T-cell (primary cell): ENCODE measurements at regions not wholly inside any gene's neighbourhood (a gene's known extent, or its start where the extent isn't known, plus 50 kb on each side); places are given as distances from the start of the nearest gene placed in this dataset.

Source experiments
- ATAC-seq, 4 experiments: fragments of 200-7000 bp in 3 of 4; fragments of 150-1000 bp in 1 of 4; cut with Tn5 transposase; replicated peaks in 1 of 4; 1 replicate in 3 of 4; 2 replicates in 1 of 4; pipeline ENCODE4 v1.10.0; 2021; ENCODE audit warnings: moderate library complexity in 3 of 4, mild to moderate bottlenecking in 2 of 4, moderate number of reproducible peaks in 1 of 4
- CTCF ChIA-PET, 2 donors: fragments of 300-600 bp; sonication (Branson Sonifier 250); formaldehyde crosslinking; loops; one replicate each; lab custom pipeline; 2022; ENCODE audit warnings: antibody characterized with exemption in 2 of 2; lab: Charles Lee
- POLR2A ChIA-PET, 2 donors: fragments of 300-600 bp; sonication (Branson Sonifier 250); formaldehyde crosslinking; loops; one replicate each; lab custom pipeline; 2022; ENCODE audit warnings: antibody characterized with exemption in 2 of 2; lab: Charles Lee
- DNase-seq, 35 experiments: peaks; one replicate each; pipeline versions ENCODE4 v3.0.0 to v3.0.0-alpha.2; 2013 to 2023
- H3K27ac ChIP-seq: one replicate; pipeline ENCODE4 v1.5.1; 2013; ENCODE audit warnings: low read length
- H3K27me3 ChIP-seq, 2 experiments: replicated peaks in 1 of 2; 1 replicate in 1 of 2; 2 replicates in 1 of 2; pipeline versions ENCODE4 v1.6.1 to v1.7.0; 2013; ENCODE audit warnings: low read length in 1 of 2, mixed read lengths in 1 of 2; ENCODE audit not compliant: control insufficient read depth in 2 of 2, insufficient read depth in 2 of 2; ENCODE audit errors: extremely low read depth in 1 of 2
- H3K36me3 ChIP-seq, 2 donors: 1 replicate in 1 of 2; 2 replicates in 1 of 2; pipeline versions ENCODE4 v1.6.1 to v1.7.0; 2013; ENCODE audit warnings: low read length in 1 of 2; ENCODE audit not compliant: control insufficient read depth in 2 of 2, insufficient read depth in 1 of 2; ENCODE audit errors: extremely low read depth in 1 of 2
- H3K4me1 ChIP-seq, 2 experiments: 1 replicate in 1 of 2; 2 replicates in 1 of 2; pipeline versions ENCODE4 v1.6.1 to v1.7.0; 2013; ENCODE audit warnings: low read length in 2 of 2, mixed read lengths in 1 of 2; ENCODE audit not compliant: insufficient read depth in 2 of 2, control insufficient read depth in 1 of 2; ENCODE audit errors: extremely low read depth in 1 of 2
- H3K4me3 ChIP-seq, 2 donors: 1 replicate in 1 of 2; 2 replicates in 1 of 2; pipeline versions ENCODE4 v1.5.1 to v1.7.0; 2013; ENCODE audit warnings: mild to moderate bottlenecking in 2 of 2, low read length in 1 of 2, moderate library complexity in 1 of 2; ENCODE audit not compliant: control insufficient read depth in 1 of 2; ENCODE audit errors: extremely low read depth in 1 of 2
- H3K9me3 ChIP-seq: 2 replicates; pipeline ENCODE4 v1.7.0; 2013
- H3K27ac Mint-ChIP-seq, 2 donors: one replicate each; pipeline ENCODE4 v1.8.0; 2020 to 2021; ENCODE audit warnings: mild to moderate bottlenecking in 2 of 2, mixed read lengths in 2 of 2
- H3K27me3 Mint-ChIP-seq, 2 donors: one replicate each; pipeline ENCODE4 v1.8.0; 2021 to 2022; ENCODE audit warnings: mixed read lengths in 2 of 2
- H3K36me3 Mint-ChIP-seq: one replicate; pipeline ENCODE4 v1.8.0; 2021; ENCODE audit warnings: mixed read lengths
- H3K4me1 Mint-ChIP-seq, 3 donors: one replicate each; pipeline ENCODE4 v1.8.0; 2020 to 2022; ENCODE audit warnings: mixed read lengths in 3 of 3, mild to moderate bottlenecking in 1 of 3
- H3K4me3 Mint-ChIP-seq, 3 donors: one replicate each; pipeline ENCODE4 v1.8.0; 2020 to 2022; ENCODE audit warnings: mild to moderate bottlenecking in 3 of 3, mixed read lengths in 3 of 3, moderate library complexity in 3 of 3
- H3K9me3 Mint-ChIP-seq, 3 donors: one replicate each; pipeline ENCODE4 v1.8.0; 2020 to 2022; ENCODE audit warnings: mixed read lengths in 3 of 3
- WGBS: methylation state at CpG from one replicate; pipeline ENCODE4 v1.1.5; 2013; ENCODE audit warnings: missing lambda C conversion rate; ENCODE audit not compliant: insufficient coverage; 5-methylcytosine and 5-hydroxymethylcytosine counted together

- POLR2A ChIA-PET, result no interaction called here
- peaks cover 0 to 21% of the 10 kb centered on the region in 2 experiments for H3K27me3 ChIP-seq
- ATAC-seq, result no peak
- no peaks in the 10 kb centered on the region for H3K9me3 Mint-ChIP-seq
- WGBS, result 80% methylated on average over 5 of the region's 6 CpGs
- peaks cover 0 to 4% of the 10 kb centered on the region in 2 donors for H3K27me3 Mint-ChIP-seq
- peaks cover 0 to 6% (median 0%) of the 10 kb centered on the region in 3 donors for H3K4me1 Mint-ChIP-seq
- no peak overlapping the region for H3K4me3 Mint-ChIP-seq
- H3K9me3 ChIP-seq, result no peaks in the 10 kb centered on the region
- H3K4me3 ChIP-seq, result no peak overlapping the region
- no peak overlapping the region for H3K27ac ChIP-seq
- no peak for DNase-seq
- H3K27ac Mint-ChIP-seq, result no peak overlapping the region
- H3K36me3 Mint-ChIP-seq, result no peaks in the 10 kb centered on the region
- no peaks in the 10 kb centered on the region for H3K36me3 ChIP-seq
- CTCF ChIA-PET, result no interaction called here
- no peaks in the 10 kb centered on the region for H3K4me1 ChIP-seq
These were observed 360.4 kb upstream of the SHH start for GRCh38 chr7:156172638-156173037.

DNA sequence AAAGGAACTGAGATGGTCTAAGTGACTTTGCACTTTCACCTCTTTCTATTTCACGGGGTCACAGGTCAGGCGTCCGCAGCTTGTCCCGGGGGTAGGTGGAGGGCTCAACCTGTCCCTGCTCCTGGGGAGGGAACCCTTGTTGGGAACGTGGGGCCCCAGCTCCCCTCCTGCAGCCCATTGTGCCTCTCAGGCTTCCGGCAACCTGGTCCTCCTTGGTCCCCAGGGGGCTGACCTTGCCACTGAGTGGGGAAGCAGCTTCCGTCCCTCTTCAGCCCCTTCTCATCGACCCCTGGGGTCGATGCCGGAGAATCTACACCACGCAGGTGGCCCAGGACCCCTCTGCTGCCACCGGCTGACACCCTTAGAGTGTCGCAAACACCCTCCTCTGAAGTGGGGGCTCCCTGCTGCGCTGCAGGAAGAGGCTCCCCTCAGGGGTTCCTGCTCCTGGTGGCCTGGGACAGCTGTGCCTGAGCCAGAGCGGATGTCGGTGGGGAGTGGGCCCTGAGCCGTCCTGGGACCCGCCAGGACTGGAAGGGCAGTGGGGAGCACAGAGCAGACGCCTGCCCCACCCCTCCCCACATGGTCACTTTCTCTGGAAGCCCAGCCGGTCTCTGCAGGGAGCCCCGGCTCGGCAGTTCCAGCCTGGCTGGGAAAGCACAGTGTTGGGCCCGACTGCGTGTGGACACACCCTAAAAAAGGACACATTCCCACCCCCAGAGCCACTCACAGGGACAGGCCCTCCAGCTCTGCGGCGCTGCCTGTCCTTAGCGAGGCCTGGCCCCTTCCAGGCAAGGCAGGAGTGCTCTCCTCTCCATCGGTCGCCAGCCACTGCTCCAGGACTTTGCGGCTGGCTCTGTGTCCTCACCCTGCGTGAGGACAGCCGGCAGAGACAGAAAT, 357.5 kb upstream of the SHH start:
- CTCF ChIA-PET, result no interaction called here

DNA sequence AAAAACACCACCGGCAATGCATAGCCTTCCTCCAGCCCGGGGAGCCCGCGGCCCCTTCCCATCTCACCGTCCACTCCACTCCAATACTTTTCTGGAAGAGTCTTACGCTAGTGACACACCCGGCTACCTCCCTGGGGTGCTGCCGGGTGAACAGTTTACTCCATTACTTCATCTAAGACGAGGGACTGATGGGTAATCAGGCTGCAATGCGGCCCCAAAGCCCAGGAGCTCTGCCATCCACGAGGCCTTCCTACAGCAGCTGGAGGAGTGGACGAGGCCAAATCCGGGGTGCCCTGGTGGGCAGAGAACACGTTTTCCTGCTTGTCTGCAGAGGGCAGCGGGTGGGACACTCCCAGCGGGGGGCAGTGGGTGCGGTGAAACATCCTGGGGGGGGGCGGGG, 356.2 kb upstream of the SHH start:
- ChIA-PET POLR2A (no interaction called here), CTCF (no interaction called here)
- Mint-ChIP-seq H3K9me3 (no peaks in the 10 kb centered on the region), H3K27me3 (peaks cover 0 to 3% of the 10 kb centered on the region in 2 donors), H3K4me1 (peaks cover 0 to 6% (median 0%) of the 10 kb centered on the region in 3 donors), H3K36me3 (no peaks in the 10 kb centered on the region), H3K27ac (no peak overlapping the region), H3K4me3 (no peak overlapping the region)
- no peaks in the 10 kb centered on the region for H3K9me3 ChIP-seq
- no peak overlapping the region for H3K4me3 ChIP-seq
- H3K27me3 ChIP-seq, result peaks cover 0 to 12% of the 10 kb centered on the region in 2 experiments
- H3K4me1 ChIP-seq, result no peaks in the 10 kb centered on the region
- ATAC-seq, result no peak
- DNase-seq, result no peak
- H3K36me3 ChIP-seq, result no peaks in the 10 kb centered on the region
- H3K27ac ChIP-seq, result no peak overlapping the region
- WGBS, result 85% methylated on average over 12 of the region's 18 CpGs

More for the DNA sequence above, 357.5 kb upstream of the SHH start:
- Mint-ChIP-seq H3K27ac (no peak overlapping the region), H3K9me3 (no peaks in the 10 kb centered on the region), H3K4me1 (peaks cover 0 to 6% (median 0%) of the 10 kb centered on the region in 3 donors), H3K27me3 (peaks cover 0 to 3% of the 10 kb centered on the region in 2 donors), H3K4me3 (no peak overlapping the region), H3K36me3 (no peaks in the 10 kb centered on the region)
- H3K4me3 ChIP-seq, result no peak overlapping the region
- DNase-seq (peak in 1 of 35 experiments; percentile 7), ATAC-seq (no peak)
- WGBS, result 75% methylated on average over 21 of the region's 32 CpGs
- H3K36me3 ChIP-seq, result no peaks in the 10 kb centered on the region
- no peaks in the 10 kb centered on the region for H3K4me1 ChIP-seq
- POLR2A ChIA-PET, result no interaction called here
- no peak overlapping the region for H3K27ac ChIP-seq
- peaks cover 0 to 18% of the 10 kb centered on the region in 2 experiments for H3K27me3 ChIP-seq
- no peaks in the 10 kb centered on the region for H3K9me3 ChIP-seq

GRCh38 chr7:156167987-156168386, 355.7 kb upstream of the SHH start:
- Mint-ChIP-seq H3K36me3 (no peaks in the 10 kb centered on the region), H3K27me3 (peaks cover 0 to 1% of the 10 kb centered on the region in 2 donors), H3K27ac (no peak overlapping the region), H3K9me3 (no peaks in the 10 kb centered on the region), H3K4me3 (no peak overlapping the region), H3K4me1 (peaks cover 0 to 1% (median 0%) of the 10 kb centered on the region in 3 donors)
- 94% methylated on average over 5 of the region's 5 CpGs for WGBS
- Histone ChIP-seq H3K4me1 (no peaks in the 10 kb centered on the region), H3K36me3 (no peaks in the 10 kb centered on the region), H3K27ac (no peak overlapping the region), H3K9me3 (no peaks in the 10 kb centered on the region), H3K4me3 (no peak overlapping the region), H3K27me3 (peaks cover 0 to 12% of the 10 kb centered on the region in 2 experiments)
- ChIA-PET POLR2A (no interaction called here), CTCF (no interaction called here)
- ATAC-seq, result no peak
- DNase-seq, result no peak

DNA sequence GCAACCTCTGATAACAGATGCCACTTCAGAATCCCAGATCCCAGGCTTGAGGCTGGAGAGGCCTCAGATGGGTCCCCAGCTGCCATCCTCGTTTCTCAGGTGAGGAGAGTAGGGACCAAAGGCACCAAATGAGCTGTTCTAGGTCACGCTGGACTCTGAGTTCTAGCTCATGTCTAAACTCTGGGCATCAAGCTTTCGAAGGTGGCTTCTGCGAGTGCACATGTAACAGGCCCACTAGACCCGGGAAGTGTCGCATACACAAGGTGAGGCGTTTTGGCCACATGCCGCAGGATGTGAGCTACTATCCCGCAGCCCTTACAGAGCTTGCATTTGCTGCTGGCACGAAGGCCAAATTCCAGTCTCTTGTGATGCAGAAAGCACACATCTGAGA, 355.1 kb upstream of the SHH start:
- no peaks in the 10 kb centered on the region for H3K36me3 Mint-ChIP-seq
- DNase-seq (no peak), ATAC-seq (no peak)
- ChIA-PET CTCF (no interaction called here), POLR2A (no interaction called here)
- H3K27me3 Mint-ChIP-seq, result peaks cover 0 to 6% of the 10 kb centered on the region in 2 donors
- Histone ChIP-seq H3K4me1 (no peaks in the 10 kb centered on the region), H3K4me3 (no peak overlapping the region), H3K27me3 (peaks cover 0 to 12% of the 10 kb centered on the region in 2 experiments), H3K27ac (no peak overlapping the region), H3K9me3 (no peaks in the 10 kb centered on the region), H3K36me3 (no peaks in the 10 kb centered on the region)
- no peaks in the 10 kb centered on the region for H3K9me3 Mint-ChIP-seq
- WGBS, result 82% methylated on average over 10 of the region's 10 CpGs
- H3K27ac Mint-ChIP-seq, result no peak overlapping the region
- H3K4me1 Mint-ChIP-seq, result no peaks in the 10 kb centered on the region
- no peak overlapping the region for H3K4me3 Mint-ChIP-seq

GRCh38 chr7:156166692-156167416, 354.6 kb upstream of the SHH start:
- H3K36me3 Mint-ChIP-seq, result no peaks in the 10 kb centered on the region
- Histone ChIP-seq H3K4me1 (no peaks in the 10 kb centered on the region), H3K4me3 (no peak overlapping the region), H3K36me3 (no peaks in the 10 kb centered on the region), H3K27ac (no peak overlapping the region), H3K27me3 (peaks cover 0 to 12% of the 10 kb centered on the region in 2 experiments), H3K9me3 (no peaks in the 10 kb centered on the region)
- no peak overlapping the region for H3K27ac Mint-ChIP-seq
- H3K4me1 Mint-ChIP-seq, result no peaks in the 10 kb centered on the region
- H3K4me3 Mint-ChIP-seq, result no peak overlapping the region
- no peaks in the 10 kb centered on the region for H3K9me3 Mint-ChIP-seq
- ATAC-seq (no peak), DNase-seq (no peak)
- POLR2A ChIA-PET, result no interaction called here
- peaks cover 0 to 6% of the 10 kb centered on the region in 2 donors for H3K27me3 Mint-ChIP-seq
- 88% methylated on average over 11 of the region's 12 CpGs for WGBS
- CTCF ChIA-PET, result no interaction called here
